ENCODE measurements at regions not wholly inside any gene's neighbourhood (a gene's known extent, or its start where the extent isn't known, plus 50 kb on each side); places are given as distances from the start of the nearest gene placed in this dataset.

DNA sequence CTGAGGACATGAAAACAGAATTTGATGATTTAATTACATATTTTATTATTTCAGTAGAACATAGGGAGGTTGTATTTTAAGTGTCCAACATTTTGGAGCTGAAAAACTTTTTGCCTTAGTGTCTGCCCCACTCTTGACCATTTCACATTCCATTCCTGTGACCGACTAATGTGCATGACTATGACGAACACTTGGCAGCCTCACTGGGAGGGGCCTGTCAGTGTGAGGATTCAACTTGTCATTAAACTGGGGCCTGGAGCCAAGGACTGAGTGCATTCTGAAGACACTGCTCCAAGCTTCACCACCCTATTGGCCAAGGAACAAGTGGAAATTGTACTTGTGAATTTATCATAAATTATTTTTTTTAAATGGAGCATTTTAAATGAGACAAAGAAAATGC lies 661.3 kb downstream of the BCKDHB start:
- ATAC-seq, result no peak
- Histone ChIP-seq H3K36me3 (no peaks in the 10 kb centered on the region), H3K27me3 (no peaks in the 10 kb centered on the region), H3K27ac (no peak overlapping the region), H3K4me1 (no peaks in the 10 kb centered on the region), H3K9me3 (no peaks in the 10 kb centered on the region), H3K4me3 (no peak overlapping the region)
- intact Hi-C loops (cut with DNase I), result no loop called here
- no peak for DNase-seq
- TF ChIP-seq CTCF (IDR thresholded peaks at IDR 0.05), result no peak

GRCh38 chr6:80744213-80744612 lies 637.7 kb downstream of the BCKDHB start:
- intact Hi-C loops (cut with DNase I), result no loop called here
- no peak overlapping the region for H3K4me3 ChIP-seq
- H3K36me3 ChIP-seq, result no peaks in the 10 kb centered on the region
- H3K4me1 ChIP-seq, result no peaks in the 10 kb centered on the region
- no peaks in the 10 kb centered on the region for H3K27me3 ChIP-seq
- TF ChIP-seq CTCF (IDR thresholded peaks at IDR 0.05), result no peak
- ATAC-seq, result no peak
- no peak overlapping the region for H3K27ac ChIP-seq
- no peak for DNase-seq
- no peaks in the 10 kb centered on the region for H3K9me3 ChIP-seq

DNA sequence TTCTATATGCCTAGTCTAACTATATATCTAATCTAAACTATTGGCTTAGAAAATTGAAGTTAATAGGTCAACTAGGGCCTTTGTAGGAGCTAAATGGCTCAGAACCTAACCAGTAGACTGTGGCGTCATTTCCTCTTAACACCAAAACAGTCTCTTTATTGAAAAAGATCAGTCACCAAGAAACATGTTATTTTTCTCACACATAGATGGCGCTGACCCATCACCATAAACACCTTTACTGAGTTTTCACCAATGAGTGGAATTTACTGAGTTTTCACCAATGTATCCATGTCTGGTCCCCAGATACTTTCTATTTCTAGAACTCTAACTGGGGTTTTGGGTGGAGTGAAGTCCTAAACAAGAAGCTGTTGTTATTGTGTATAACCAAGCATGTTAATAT lies 636.0 kb downstream of the BCKDHB start:
- intact Hi-C loops (cut with DNase I), result no loop called here
- H3K27me3 ChIP-seq, result no peaks in the 10 kb centered on the region
- DNase-seq (no peak), ATAC-seq (no peak)
- H3K27ac ChIP-seq, result no peak overlapping the region
- no peaks in the 10 kb centered on the region for H3K36me3 ChIP-seq
- no peaks in the 10 kb centered on the region for H3K4me1 ChIP-seq
- H3K9me3 ChIP-seq, result no peaks in the 10 kb centered on the region
- peak; percentile 21 for TF ChIP-seq CTCF (IDR thresholded peaks at IDR 0.05)
- H3K4me3 ChIP-seq, result no peak overlapping the region

DNA sequence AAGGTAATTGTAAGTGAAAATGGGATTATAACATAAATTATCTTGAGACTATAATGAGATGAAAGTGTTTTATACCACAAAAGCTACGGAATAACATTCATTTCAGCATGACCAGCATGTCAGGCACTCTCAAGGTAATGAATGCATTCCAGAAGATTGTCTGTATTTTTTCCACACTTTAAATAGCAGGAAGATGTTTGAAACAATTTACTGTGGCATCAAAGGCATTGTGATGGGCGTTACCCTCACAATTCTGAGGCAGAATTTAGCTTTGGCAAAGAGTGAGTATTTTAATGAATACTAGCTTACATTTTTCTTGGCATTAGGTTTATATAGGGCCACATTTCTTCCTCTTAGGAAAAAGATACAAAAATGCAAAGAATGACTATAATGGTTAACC lies 627.2 kb downstream of the BCKDHB start:
- H3K4me1 ChIP-seq, result no peaks in the 10 kb centered on the region
- H3K4me3 ChIP-seq, result no peak overlapping the region
- no peaks in the 10 kb centered on the region for H3K9me3 ChIP-seq
- intact Hi-C loops (cut with DNase I), result no loop called here
- ATAC-seq (no peak), DNase-seq (no peak)
- H3K27ac ChIP-seq, result no peak overlapping the region
- no peaks in the 10 kb centered on the region for H3K36me3 ChIP-seq
- TF ChIP-seq CTCF (IDR thresholded peaks at IDR 0.05), result no peak
- H3K27me3 ChIP-seq, result no peaks in the 10 kb centered on the region

DNA sequence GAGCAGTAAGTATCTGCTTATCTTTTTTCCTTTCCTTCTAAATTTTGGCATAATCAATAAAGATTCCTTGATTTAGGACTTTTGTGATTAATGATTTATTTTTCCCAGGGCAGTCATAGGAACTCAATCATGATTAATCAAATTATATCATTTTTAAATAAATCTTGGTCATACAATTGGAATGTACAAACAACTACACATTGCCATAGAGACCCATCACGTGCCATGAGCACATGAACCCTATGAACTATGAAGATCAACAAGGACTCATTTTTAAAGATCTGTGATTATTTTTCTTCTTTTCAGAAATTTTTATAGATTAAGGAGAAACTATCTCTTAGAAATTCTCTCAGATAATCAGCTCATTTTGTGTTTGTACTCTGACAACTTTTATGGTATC lies 622.4 kb downstream of the BCKDHB start:
- no peak for ATAC-seq
- no peaks in the 10 kb centered on the region for H3K27me3 ChIP-seq
- no peak for TF ChIP-seq CTCF (IDR thresholded peaks at IDR 0.05)

DNA sequence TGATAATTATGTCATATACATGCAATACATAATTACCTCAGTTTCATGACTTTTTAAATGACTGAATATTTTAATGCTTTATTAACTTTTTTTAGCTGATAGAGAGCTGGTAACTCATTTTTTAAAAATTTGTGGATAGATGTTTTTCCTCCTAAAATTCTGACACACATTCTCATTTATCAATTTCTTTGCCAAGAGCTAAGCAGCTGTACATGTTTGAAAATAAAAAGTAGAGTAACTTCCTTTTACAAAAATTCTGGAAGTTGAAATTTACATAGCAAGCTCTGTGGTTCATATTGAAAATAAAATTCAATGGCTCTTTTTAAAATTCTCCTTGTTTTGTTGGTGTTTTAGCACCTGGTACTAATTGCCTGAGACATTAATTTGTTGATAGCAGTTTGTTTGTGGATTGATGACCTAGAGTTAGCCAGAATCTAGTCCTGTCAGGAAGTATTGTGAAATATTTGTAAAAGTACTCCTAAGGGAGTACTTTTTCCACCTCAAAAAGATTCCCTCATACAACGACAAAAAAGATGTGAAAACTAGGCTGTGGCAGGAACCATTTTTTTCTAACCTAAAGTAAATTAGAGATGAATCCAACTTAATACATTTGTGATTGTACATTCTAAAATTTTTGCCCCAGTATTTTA lies 621.8 kb downstream of the BCKDHB start:
- intact Hi-C loops (cut with DNase I), result no loop called here
- DNase-seq (no peak), ATAC-seq (no peak)
- Histone ChIP-seq H3K4me3 (no peak overlapping the region), H3K9me3 (no peaks in the 10 kb centered on the region), H3K27ac (no peak overlapping the region), H3K27me3 (no peaks in the 10 kb centered on the region), H3K4me1 (no peaks in the 10 kb centered on the region), H3K36me3 (no peaks in the 10 kb centered on the region)
- no peak for TF ChIP-seq CTCF (IDR thresholded peaks at IDR 0.05)

More for the DNA sequence above, 622.4 kb downstream of the BCKDHB start:
- intact Hi-C loops (cut with DNase I), result no loop called here
- no peaks in the 10 kb centered on the region for H3K36me3 ChIP-seq
- no peak overlapping the region for H3K27ac ChIP-seq
- no peak for DNase-seq
- H3K4me3 ChIP-seq, result no peak overlapping the region
- H3K4me1 ChIP-seq, result no peaks in the 10 kb centered on the region
- no peaks in the 10 kb centered on the region for H3K9me3 ChIP-seq

Data from upper lobe of right lung (tissue), 1 donor.